ENCODE measurements at regions not wholly inside any gene's neighbourhood (a gene's known extent, or its start where the extent isn't known, plus 50 kb on each side); places are given as distances from the start of the nearest gene placed in this dataset.

- no peaks in the 10 kb centered on the region for H3K9me3 ChIP-seq (ENCODE audit: control insufficient read depth in 3 of 3, low read length in 3 of 3)
Measured at GRCh38 chr5:6202968-6203365, 175.4 kb downstream of the MED10 start.

GRCh38 chr5:6202149-6202967 lies 176.0 kb downstream of the MED10 start:
- no peak overlapping the region for H3K9ac ChIP-seq (ENCODE audit: low read depth in 1 of 3, low read length in 3 of 3)
- H3K4me3 ChIP-seq (ENCODE audit: low read length in 3 of 3), result no peak overlapping the region
- no peaks in the 10 kb centered on the region for H3K4me1 ChIP-seq (ENCODE audit: control insufficient read depth in 3 of 3, insufficient read depth in 3 of 3, low read length in 3 of 3)
- H3K36me3 ChIP-seq (ENCODE audit: control insufficient read depth in 3 of 3, insufficient read depth in 3 of 3, low read length in 3 of 3), result no peaks in the 10 kb centered on the region
- H3K27me3 ChIP-seq (ENCODE audit: control insufficient read depth in 3 of 3, insufficient read depth in 3 of 3, low read length in 3 of 3), result peaks cover 0 to 4% (median 0%) of the 10 kb centered on the region in 3 donors
- no peak overlapping the region for H3K27ac ChIP-seq (ENCODE audit: low read depth, low read length)
- no peaks in the 10 kb centered on the region for H3K9me3 ChIP-seq (ENCODE audit: control insufficient read depth in 3 of 3, low read length in 3 of 3)

More at GRCh38 chr5:6202968-6203365, 175.4 kb downstream of the MED10 start:
- Histone ChIP-seq H3K36me3 (ENCODE audit: control insufficient read depth in 3 of 3, insufficient read depth in 3 of 3, low read length in 3 of 3) (no peaks in the 10 kb centered on the region), H3K27me3 (ENCODE audit: control insufficient read depth in 3 of 3, insufficient read depth in 3 of 3, low read length in 3 of 3) (peaks cover 0 to 4% (median 0%) of the 10 kb centered on the region in 3 donors), H3K4me3 (ENCODE audit: low read length in 3 of 3) (no peak overlapping the region), H3K9ac (ENCODE audit: low read depth in 1 of 3, low read length in 3 of 3) (no peak overlapping the region), H3K4me1 (ENCODE audit: control insufficient read depth in 3 of 3, insufficient read depth in 3 of 3, low read length in 3 of 3) (no peaks in the 10 kb centered on the region), H3K27ac (ENCODE audit: low read depth, low read length) (no peak overlapping the region)

GRCh38 chr5:6201631-6202030 lies 176.7 kb downstream of the MED10 start:
- Histone ChIP-seq H3K27ac (ENCODE audit: low read depth, low read length) (no peak overlapping the region), H3K4me1 (ENCODE audit: control insufficient read depth in 3 of 3, insufficient read depth in 3 of 3, low read length in 3 of 3) (no peaks in the 10 kb centered on the region), H3K36me3 (ENCODE audit: control insufficient read depth in 3 of 3, insufficient read depth in 3 of 3, low read length in 3 of 3) (no peaks in the 10 kb centered on the region), H3K27me3 (ENCODE audit: control insufficient read depth in 3 of 3, insufficient read depth in 3 of 3, low read length in 3 of 3) (peaks cover 0 to 4% (median 0%) of the 10 kb centered on the region in 3 donors), H3K4me3 (ENCODE audit: low read length in 3 of 3) (no peak overlapping the region), H3K9ac (ENCODE audit: low read depth in 1 of 3, low read length in 3 of 3) (no peak overlapping the region), H3K9me3 (ENCODE audit: control insufficient read depth in 3 of 3, low read length in 3 of 3) (no peaks in the 10 kb centered on the region)

- H3K27me3 ChIP-seq (ENCODE audit: control insufficient read depth in 3 of 3, insufficient read depth in 3 of 3, low read length in 3 of 3), result no peaks in the 10 kb centered on the region
- H3K4me3 ChIP-seq (ENCODE audit: low read length in 3 of 3), result no peak overlapping the region
- no peaks in the 10 kb centered on the region for H3K36me3 ChIP-seq (ENCODE audit: control insufficient read depth in 3 of 3, insufficient read depth in 3 of 3, low read length in 3 of 3)
- H3K9me3 ChIP-seq (ENCODE audit: control insufficient read depth in 3 of 3, low read length in 3 of 3), result no peaks in the 10 kb centered on the region
- H3K27ac ChIP-seq (ENCODE audit: low read depth, low read length), result no peak overlapping the region
- no peak overlapping the region for H3K9ac ChIP-seq (ENCODE audit: low read depth in 1 of 3, low read length in 3 of 3)
- H3K4me1 ChIP-seq (ENCODE audit: control insufficient read depth in 3 of 3, insufficient read depth in 3 of 3, low read length in 3 of 3), result no peaks in the 10 kb centered on the region
Measured at GRCh38 chr5:6198531-6198930, 179.8 kb downstream of the MED10 start.

GRCh38 chr5:6197427-6197826 lies 180.9 kb downstream of the MED10 start:
- Histone ChIP-seq H3K9ac (ENCODE audit: low read depth in 1 of 3, low read length in 3 of 3) (no peak overlapping the region), H3K9me3 (ENCODE audit: control insufficient read depth in 3 of 3, low read length in 3 of 3) (no peaks in the 10 kb centered on the region), H3K27me3 (ENCODE audit: control insufficient read depth in 3 of 3, insufficient read depth in 3 of 3, low read length in 3 of 3) (no peaks in the 10 kb centered on the region), H3K36me3 (ENCODE audit: control insufficient read depth in 3 of 3, insufficient read depth in 3 of 3, low read length in 3 of 3) (no peaks in the 10 kb centered on the region), H3K4me3 (ENCODE audit: low read length in 3 of 3) (no peak overlapping the region), H3K4me1 (ENCODE audit: control insufficient read depth in 3 of 3, insufficient read depth in 3 of 3, low read length in 3 of 3) (no peaks in the 10 kb centered on the region), H3K27ac (ENCODE audit: low read depth, low read length) (no peak overlapping the region)

GRCh38 chr5:6195711-6196358 lies 182.5 kb downstream of the MED10 start:
- Histone ChIP-seq H3K9me3 (ENCODE audit: control insufficient read depth in 3 of 3, low read length in 3 of 3) (no peaks in the 10 kb centered on the region), H3K27me3 (ENCODE audit: control insufficient read depth in 3 of 3, insufficient read depth in 3 of 3, low read length in 3 of 3) (no peaks in the 10 kb centered on the region), H3K4me1 (ENCODE audit: control insufficient read depth in 3 of 3, insufficient read depth in 3 of 3, low read length in 3 of 3) (no peaks in the 10 kb centered on the region), H3K27ac (ENCODE audit: low read depth, low read length) (no peak overlapping the region), H3K4me3 (ENCODE audit: low read length in 3 of 3) (no peak overlapping the region), H3K9ac (ENCODE audit: low read depth in 1 of 3, low read length in 3 of 3) (no peak overlapping the region), H3K36me3 (ENCODE audit: control insufficient read depth in 3 of 3, insufficient read depth in 3 of 3, low read length in 3 of 3) (no peaks in the 10 kb centered on the region)

GRCh38 chr5:6194906-6195612 lies 183.3 kb downstream of the MED10 start:
- Histone ChIP-seq H3K9ac (ENCODE audit: low read depth in 1 of 3, low read length in 3 of 3) (no peak overlapping the region), H3K9me3 (ENCODE audit: control insufficient read depth in 3 of 3, low read length in 3 of 3) (no peaks in the 10 kb centered on the region), H3K36me3 (ENCODE audit: control insufficient read depth in 3 of 3, insufficient read depth in 3 of 3, low read length in 3 of 3) (no peaks in the 10 kb centered on the region), H3K4me1 (ENCODE audit: control insufficient read depth in 3 of 3, insufficient read depth in 3 of 3, low read length in 3 of 3) (no peaks in the 10 kb centered on the region), H3K4me3 (ENCODE audit: low read length in 3 of 3) (no peak overlapping the region), H3K27ac (ENCODE audit: low read depth, low read length) (no peak overlapping the region), H3K27me3 (ENCODE audit: control insufficient read depth in 3 of 3, insufficient read depth in 3 of 3, low read length in 3 of 3) (no peaks in the 10 kb centered on the region)

- H3K9ac ChIP-seq (ENCODE audit: low read depth in 1 of 3, low read length in 3 of 3), result no peak overlapping the region
- no peaks in the 10 kb centered on the region for H3K9me3 ChIP-seq (ENCODE audit: control insufficient read depth in 3 of 3, low read length in 3 of 3)
- no peaks in the 10 kb centered on the region for H3K4me1 ChIP-seq (ENCODE audit: control insufficient read depth in 3 of 3, insufficient read depth in 3 of 3, low read length in 3 of 3)
- H3K27me3 ChIP-seq (ENCODE audit: control insufficient read depth in 3 of 3, insufficient read depth in 3 of 3, low read length in 3 of 3), result no peaks in the 10 kb centered on the region
- H3K4me3 ChIP-seq (ENCODE audit: low read length in 3 of 3), result no peak overlapping the region
- no peak overlapping the region for H3K27ac ChIP-seq (ENCODE audit: low read depth, low read length)
- no peaks in the 10 kb centered on the region for H3K36me3 ChIP-seq (ENCODE audit: control insufficient read depth in 3 of 3, insufficient read depth in 3 of 3, low read length in 3 of 3)
Measured at GRCh38 chr5:6194261-6194875, 184.0 kb downstream of the MED10 start.

GRCh38 chr5:6193310-6193709 lies 185.0 kb downstream of the MED10 start:
- H3K27ac ChIP-seq (ENCODE audit: low read depth, low read length), result no peak overlapping the region
- no peaks in the 10 kb centered on the region for H3K27me3 ChIP-seq (ENCODE audit: control insufficient read depth in 3 of 3, insufficient read depth in 3 of 3, low read length in 3 of 3)
- H3K9ac ChIP-seq (ENCODE audit: low read depth in 1 of 3, low read length in 3 of 3), result no peak overlapping the region
- H3K4me3 ChIP-seq (ENCODE audit: low read length in 3 of 3), result no peak overlapping the region
- no peaks in the 10 kb centered on the region for H3K36me3 ChIP-seq (ENCODE audit: control insufficient read depth in 3 of 3, insufficient read depth in 3 of 3, low read length in 3 of 3)
- H3K4me1 ChIP-seq (ENCODE audit: control insufficient read depth in 3 of 3, insufficient read depth in 3 of 3, low read length in 3 of 3), result no peaks in the 10 kb centered on the region
- no peaks in the 10 kb centered on the region for H3K9me3 ChIP-seq (ENCODE audit: control insufficient read depth in 3 of 3, low read length in 3 of 3)

Measured in skeletal muscle tissue (tissue), 3 donors.